ENCODE measurements at regions not wholly inside any gene's neighbourhood (a gene's known extent, or its start where the extent isn't known, plus 50 kb on each side); places are given as distances from the start of the nearest gene placed in this dataset.
A peak's percentile ranks its signal among the peaks of the same experiment; 100 is the strongest.

DNA sequence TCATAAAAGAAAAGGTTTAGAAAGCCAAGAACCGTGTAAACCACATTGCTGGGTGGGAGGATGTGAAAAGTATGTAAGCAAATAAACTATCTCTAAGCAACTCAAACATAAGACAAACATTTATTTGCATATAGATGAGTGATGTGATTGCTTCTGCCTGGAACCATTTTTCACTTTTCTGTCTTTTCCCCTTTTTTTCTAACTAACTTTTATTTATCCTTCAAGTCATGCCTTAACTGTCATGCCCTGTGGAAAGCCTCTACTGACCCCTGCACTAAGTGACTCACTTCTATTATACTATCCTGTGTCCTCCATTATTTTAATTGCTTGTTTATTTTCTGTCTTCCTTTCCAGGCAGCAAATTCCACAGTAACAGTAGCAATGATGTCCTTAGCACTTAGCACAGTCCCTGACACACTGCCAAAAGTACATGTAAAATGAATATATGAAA is 87.5 kb upstream of the CTAGE1 start:
- Histone ChIP-seq H3K4me1 (ENCODE audit: insufficient read depth, low read length) (no peaks in the 10 kb centered on the region), H3K9me3 (ENCODE audit: low read length) (no peaks in the 10 kb centered on the region), H3K4me3 (ENCODE audit: low read length) (no peak overlapping the region), H3K27me3 (ENCODE audit: insufficient read depth, low read length, poor library complexity, severe bottlenecking) (no peaks in the 10 kb centered on the region), H3K27ac (ENCODE audit: low read depth, low read length) (no peak overlapping the region), H3K36me3 (ENCODE audit: insufficient read depth, low read length) (no peaks in the 10 kb centered on the region)
- Mint-ChIP-seq H3K4me1 (peaks cover 4 to 5% (median 4%) of the 10 kb centered on the region in 3 donors), H3K36me3 (no peaks in the 10 kb centered on the region), H3K27ac (peak overlapping the region in 1 of 8 donors; percentile 2), H3K27me3 (peaks cover 0 to 1% of the 10 kb centered on the region in 2 donors), H3K9me3 (peaks cover 0 to 2% (median 0%) of the 10 kb centered on the region in 5 donors), H3K4me3 (no peak overlapping the region)
- DNase-seq, result no peak
- ChIA-PET POLR2A (no interaction called here), CTCF (no interaction called here)

DNA sequence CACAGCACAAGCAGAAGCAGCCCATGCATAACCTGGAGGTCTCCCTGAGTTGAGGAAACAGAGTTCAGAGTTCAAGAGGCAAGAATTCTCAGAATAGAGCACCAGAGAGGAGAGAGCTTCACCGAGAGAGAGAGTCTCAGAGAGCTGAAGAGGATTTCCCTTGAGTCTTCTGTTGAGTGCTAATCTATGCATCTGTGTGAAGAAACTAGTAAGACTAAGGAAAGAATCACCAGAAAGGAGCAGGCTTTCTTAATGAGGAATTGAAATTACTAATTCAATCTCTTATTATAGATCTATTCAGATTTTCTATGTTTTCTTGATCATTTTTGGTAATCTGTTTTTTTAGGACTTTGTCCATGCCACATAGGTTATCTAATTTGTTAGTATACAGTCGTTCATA is 89.3 kb upstream of the CTAGE1 start:
- CTCF ChIA-PET, result no interaction called here
- H3K9me3 Mint-ChIP-seq, result no peaks in the 10 kb centered on the region
- H3K4me3 Mint-ChIP-seq, result no peak overlapping the region

DNA sequence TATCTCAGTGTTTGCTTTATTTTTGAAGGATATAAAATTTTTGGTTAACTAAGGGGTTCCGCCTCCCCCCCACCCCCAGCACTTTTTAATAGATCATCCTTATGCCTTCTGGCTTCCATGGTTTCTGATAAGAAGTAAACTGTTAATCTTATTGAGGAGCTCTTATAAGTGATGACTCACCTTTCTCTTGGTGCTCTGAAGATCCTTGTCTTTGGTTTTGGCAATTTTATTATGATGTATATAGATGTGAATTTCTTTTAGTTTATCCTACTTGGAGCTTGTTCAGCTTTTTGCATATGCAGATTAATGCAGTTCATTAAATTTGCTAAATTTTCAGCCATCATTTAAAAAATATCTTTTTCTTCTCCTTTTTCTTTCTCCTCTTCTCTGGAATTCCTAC is 91.7 kb upstream of the CTAGE1 start:
- Histone ChIP-seq H3K4me1 (ENCODE audit: insufficient read depth, low read length) (no peaks in the 10 kb centered on the region), H3K9me3 (ENCODE audit: low read length) (no peaks in the 10 kb centered on the region), H3K36me3 (ENCODE audit: insufficient read depth, low read length) (no peaks in the 10 kb centered on the region), H3K27ac (ENCODE audit: low read depth, low read length) (no peak overlapping the region), H3K4me3 (ENCODE audit: low read length) (no peak overlapping the region), H3K27me3 (ENCODE audit: insufficient read depth, low read length, poor library complexity, severe bottlenecking) (no peaks in the 10 kb centered on the region)
- ChIA-PET CTCF (no interaction called here), POLR2A (no interaction called here)
- no peak for DNase-seq
- H3K36me3 Mint-ChIP-seq, result peaks cover 0 to 3% (median 0%) of the 10 kb centered on the region in 3 donors
- no peaks in the 10 kb centered on the region for H3K9me3 Mint-ChIP-seq
- no peak overlapping the region for H3K27ac Mint-ChIP-seq
- no peak overlapping the region for H3K4me3 Mint-ChIP-seq
- peaks cover 4 to 5% (median 4%) of the 10 kb centered on the region in 3 donors for H3K4me1 Mint-ChIP-seq
- H3K27me3 Mint-ChIP-seq, result peaks cover 0 to 7% of the 10 kb centered on the region in 2 donors

More for the DNA sequence above, 89.3 kb upstream of the CTAGE1 start:
- Histone ChIP-seq H3K27me3 (ENCODE audit: insufficient read depth, low read length, poor library complexity, severe bottlenecking) (no peaks in the 10 kb centered on the region), H3K9me3 (ENCODE audit: low read length) (no peaks in the 10 kb centered on the region), H3K4me1 (ENCODE audit: insufficient read depth, low read length) (no peaks in the 10 kb centered on the region), H3K4me3 (ENCODE audit: low read length) (no peak overlapping the region), H3K36me3 (ENCODE audit: insufficient read depth, low read length) (no peaks in the 10 kb centered on the region), H3K27ac (ENCODE audit: low read depth, low read length) (no peak overlapping the region)
- Mint-ChIP-seq H3K36me3 (no peaks in the 10 kb centered on the region), H3K27ac (no peak overlapping the region), H3K27me3 (peaks cover 0 to 1% of the 10 kb centered on the region in 2 donors), H3K4me1 (peaks cover 4 to 5% (median 4%) of the 10 kb centered on the region in 3 donors)
- POLR2A ChIA-PET, result no interaction called here
- no peak for DNase-seq

DNA sequence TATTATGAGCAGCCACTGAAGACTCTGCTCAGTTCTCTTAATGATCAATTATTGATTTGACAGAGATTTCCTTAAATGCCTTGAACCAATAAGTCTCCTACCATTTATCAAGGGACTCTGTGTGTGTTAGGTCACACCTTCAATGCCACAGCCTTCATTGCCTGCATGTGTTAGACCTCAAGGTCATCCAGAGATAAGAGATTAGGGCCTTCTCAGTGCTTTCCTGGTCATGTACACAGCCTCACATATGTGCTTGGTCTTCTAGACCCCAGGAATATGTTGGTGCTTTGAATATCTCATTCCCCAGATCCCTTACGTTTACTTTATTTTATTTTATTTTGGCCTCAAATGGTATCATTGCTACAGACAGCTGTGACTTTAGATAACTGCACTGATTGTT is 93.0 kb upstream of the CTAGE1 start:
- Mint-ChIP-seq H3K4me1 (no peaks in the 10 kb centered on the region), H3K27ac (no peak overlapping the region)
- POLR2A ChIA-PET, result no interaction called here

DNA sequence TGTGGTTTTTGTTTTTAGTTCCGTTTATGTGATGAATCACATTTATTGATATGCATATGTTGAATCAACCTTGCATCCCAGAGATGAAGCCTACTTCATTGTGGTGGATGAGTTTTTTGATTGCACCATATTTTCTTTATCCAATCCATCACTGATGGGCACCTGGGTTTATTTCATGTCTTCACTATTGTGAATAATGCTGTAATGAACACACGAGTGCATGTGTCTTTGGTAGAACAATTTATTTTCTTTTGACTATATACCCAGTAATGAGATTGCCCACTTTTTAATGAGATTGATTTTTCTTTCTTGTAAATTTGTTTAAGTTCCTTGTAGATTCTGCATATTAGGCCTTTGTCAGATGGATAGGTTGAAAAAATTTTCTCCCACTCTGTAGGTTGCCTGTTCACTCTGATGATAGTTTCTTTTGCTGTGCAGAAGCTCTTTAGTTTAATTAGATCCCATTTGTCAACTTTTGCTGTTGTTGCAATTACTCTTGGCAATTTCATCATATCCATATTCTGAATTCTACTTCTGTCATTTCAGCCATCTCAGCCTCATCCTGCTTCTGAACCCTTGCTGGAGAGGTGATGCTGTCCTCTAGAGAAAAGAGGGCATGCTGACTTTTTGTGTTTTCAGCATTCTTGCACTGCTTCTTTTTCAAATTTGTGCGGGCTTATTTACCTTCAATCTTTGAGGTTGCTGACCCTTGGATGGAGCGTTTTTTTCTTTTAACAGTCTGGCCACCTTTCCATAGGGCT is 96.2 kb upstream of the CTAGE1 start:
- Mint-ChIP-seq H3K27ac (no peak overlapping the region), H3K9me3 (no peaks in the 10 kb centered on the region), H3K4me1 (no peaks in the 10 kb centered on the region), H3K27me3 (peaks cover 7% of the 10 kb centered on the region in 2 donors), H3K4me3 (no peak overlapping the region), H3K36me3 (peaks cover 0 to 3% (median 0%) of the 10 kb centered on the region in 3 donors)
- no peaks in the 10 kb centered on the region for H3K36me3 ChIP-seq (ENCODE audit: insufficient read depth, low read length)
- CTCF ChIA-PET, result no interaction called here
- no peak overlapping the region for H3K27ac ChIP-seq (ENCODE audit: low read depth, low read length)
- no peak for DNase-seq
- H3K4me3 ChIP-seq (ENCODE audit: low read length), result no peak overlapping the region
- H3K27me3 ChIP-seq (ENCODE audit: insufficient read depth, low read length, poor library complexity, severe bottlenecking), result no peaks in the 10 kb centered on the region
- no peaks in the 10 kb centered on the region for H3K4me1 ChIP-seq (ENCODE audit: insufficient read depth, low read length)
- POLR2A ChIA-PET, result no interaction called here
- H3K9me3 ChIP-seq (ENCODE audit: low read length), result no peaks in the 10 kb centered on the region

More for the DNA sequence above, 93.0 kb upstream of the CTAGE1 start:
- Mint-ChIP-seq H3K4me3 (no peak overlapping the region), H3K27me3 (peaks cover 2 to 7% of the 10 kb centered on the region in 2 donors), H3K9me3 (no peaks in the 10 kb centered on the region), H3K36me3 (peaks cover 0 to 3% (median 0%) of the 10 kb centered on the region in 3 donors)
- CTCF ChIA-PET, result no interaction called here
- Histone ChIP-seq H3K36me3 (ENCODE audit: insufficient read depth, low read length) (no peaks in the 10 kb centered on the region), H3K9me3 (ENCODE audit: low read length) (no peaks in the 10 kb centered on the region), H3K4me3 (ENCODE audit: low read length) (no peak overlapping the region), H3K4me1 (ENCODE audit: insufficient read depth, low read length) (no peaks in the 10 kb centered on the region), H3K27ac (ENCODE audit: low read depth, low read length) (no peak overlapping the region), H3K27me3 (ENCODE audit: insufficient read depth, low read length, poor library complexity, severe bottlenecking) (no peaks in the 10 kb centered on the region)
- no peak for DNase-seq

DNA sequence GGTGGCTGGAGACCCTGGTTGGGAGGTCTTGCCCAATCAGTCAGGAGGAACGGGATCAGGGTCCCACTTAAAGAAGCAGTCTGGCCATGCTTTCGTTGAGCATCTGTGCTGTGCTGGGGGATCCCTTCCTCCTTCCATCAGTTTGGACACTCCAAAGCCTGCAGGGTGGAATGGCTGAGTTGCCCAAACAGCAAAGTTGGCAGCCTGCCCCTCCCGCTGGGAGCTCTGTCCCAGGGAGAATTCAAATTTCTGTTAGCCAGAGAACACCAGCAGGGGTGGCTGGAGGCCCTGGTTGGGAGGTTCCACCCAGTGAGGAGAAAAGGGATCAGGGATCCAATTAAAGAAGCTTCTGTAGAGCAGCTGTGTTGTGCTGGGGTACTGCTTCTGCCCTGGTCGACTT is 96.9 kb upstream of the CTAGE1 start:
- H3K9me3 Mint-ChIP-seq, result no peaks in the 10 kb centered on the region
- Histone ChIP-seq H3K4me3 (ENCODE audit: low read length) (no peak overlapping the region), H3K27ac (ENCODE audit: low read depth, low read length) (no peak overlapping the region), H3K9me3 (ENCODE audit: low read length) (no peaks in the 10 kb centered on the region), H3K4me1 (ENCODE audit: insufficient read depth, low read length) (no peaks in the 10 kb centered on the region), H3K27me3 (ENCODE audit: insufficient read depth, low read length, poor library complexity, severe bottlenecking) (no peaks in the 10 kb centered on the region), H3K36me3 (ENCODE audit: insufficient read depth, low read length) (no peaks in the 10 kb centered on the region)
- peaks cover 7 to 10% of the 10 kb centered on the region in 2 donors for H3K27me3 Mint-ChIP-seq
- DNase-seq, result no peak
- peaks cover 0 to 3% (median 0%) of the 10 kb centered on the region in 3 donors for H3K36me3 Mint-ChIP-seq
- POLR2A ChIA-PET, result no interaction called here
- H3K27ac Mint-ChIP-seq, result peak overlapping the region in 1 of 8 donors; percentile 30
- CTCF ChIA-PET, result no interaction called here
- H3K4me1 Mint-ChIP-seq, result no peaks in the 10 kb centered on the region
- H3K4me3 Mint-ChIP-seq, result no peak overlapping the region

DNA sequence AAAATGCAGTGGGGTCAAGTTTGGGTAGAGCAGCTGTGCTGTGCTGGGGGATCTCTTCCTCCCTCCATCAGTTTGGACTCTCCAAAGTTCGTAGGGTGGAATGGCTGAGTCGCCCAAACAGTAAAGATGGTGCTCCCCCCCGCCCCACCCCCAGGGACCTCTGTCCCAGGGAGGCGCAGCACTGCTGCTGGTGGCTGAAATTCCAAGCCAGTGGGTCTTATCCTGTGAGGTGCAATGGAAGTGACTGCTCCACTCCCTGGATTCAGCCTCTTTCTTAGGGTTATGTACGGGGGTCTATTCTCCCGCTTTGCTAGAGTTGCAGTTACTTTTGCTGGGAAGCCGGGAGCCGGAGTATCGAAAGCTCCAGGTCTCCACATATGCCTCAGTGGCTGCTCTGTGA is 97.5 kb upstream of the CTAGE1 start:
- Histone ChIP-seq H3K36me3 (ENCODE audit: insufficient read depth, low read length) (no peaks in the 10 kb centered on the region), H3K27me3 (ENCODE audit: insufficient read depth, low read length, poor library complexity, severe bottlenecking) (no peaks in the 10 kb centered on the region), H3K27ac (ENCODE audit: low read depth, low read length) (no peak overlapping the region), H3K4me3 (ENCODE audit: low read length) (no peak overlapping the region), H3K4me1 (ENCODE audit: insufficient read depth, low read length) (no peaks in the 10 kb centered on the region), H3K9me3 (ENCODE audit: low read length) (no peaks in the 10 kb centered on the region)
- peaks cover 7 to 11% of the 10 kb centered on the region in 2 donors for H3K27me3 Mint-ChIP-seq
- no peaks in the 10 kb centered on the region for H3K4me1 Mint-ChIP-seq
- CTCF ChIA-PET, result no interaction called here
- H3K36me3 Mint-ChIP-seq, result peaks cover 0 to 3% (median 0%) of the 10 kb centered on the region in 3 donors
- H3K4me3 Mint-ChIP-seq, result no peak overlapping the region
- no peaks in the 10 kb centered on the region for H3K9me3 Mint-ChIP-seq
- DNase-seq, result no peak
- POLR2A ChIA-PET, result no interaction called here
- H3K27ac Mint-ChIP-seq, result peak overlapping the region in 1 of 8 donors; percentile 30

DNA sequence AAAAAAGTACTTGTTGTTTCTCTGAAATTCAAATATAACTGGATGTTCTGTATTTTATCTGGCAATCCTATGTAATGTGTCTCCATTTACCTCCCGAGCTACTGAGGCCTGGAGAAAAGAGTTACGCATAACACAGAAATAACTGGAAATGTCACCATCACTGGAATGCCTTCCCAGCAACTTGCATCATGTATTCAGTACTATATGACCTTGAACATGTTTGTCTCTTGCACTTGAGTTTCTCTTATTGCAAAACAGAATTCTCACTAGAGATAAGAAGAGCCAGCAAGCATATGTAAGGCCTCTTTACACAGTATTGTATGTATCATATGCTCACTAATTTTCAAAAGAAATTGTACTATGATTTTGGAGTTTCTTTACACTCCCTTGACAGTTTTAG is 99.6 kb upstream of the CTAGE1 start:
- no peak overlapping the region for H3K27ac ChIP-seq (ENCODE audit: low read depth, low read length)
- H3K9me3 Mint-ChIP-seq, result no peaks in the 10 kb centered on the region

More for the DNA sequence above, 99.6 kb upstream of the CTAGE1 start:
- peaks cover 11 to 15% of the 10 kb centered on the region in 2 donors for H3K27me3 Mint-ChIP-seq
- CTCF ChIA-PET, result no interaction called here
- H3K4me1 Mint-ChIP-seq, result no peaks in the 10 kb centered on the region
- peaks cover 0 to 3% (median 0%) of the 10 kb centered on the region in 3 donors for H3K36me3 Mint-ChIP-seq
- H3K27ac Mint-ChIP-seq, result no peak overlapping the region
- H3K4me3 Mint-ChIP-seq, result no peak overlapping the region
- H3K36me3 ChIP-seq (ENCODE audit: insufficient read depth, low read length), result no peaks in the 10 kb centered on the region
- H3K4me3 ChIP-seq (ENCODE audit: low read length), result no peak overlapping the region
- no peaks in the 10 kb centered on the region for H3K4me1 ChIP-seq (ENCODE audit: insufficient read depth, low read length)
- H3K9me3 ChIP-seq (ENCODE audit: low read length), result no peaks in the 10 kb centered on the region
- POLR2A ChIA-PET, result no interaction called here
- no peak for DNase-seq
- no peaks in the 10 kb centered on the region for H3K27me3 ChIP-seq (ENCODE audit: insufficient read depth, low read length, poor library complexity, severe bottlenecking)
